ENCODE measurements at regions not wholly inside any gene's neighbourhood (a gene's known extent, or its start where the extent isn't known, plus 50 kb on each side); places are given as distances from the start of the nearest gene placed in this dataset.

DNA sequence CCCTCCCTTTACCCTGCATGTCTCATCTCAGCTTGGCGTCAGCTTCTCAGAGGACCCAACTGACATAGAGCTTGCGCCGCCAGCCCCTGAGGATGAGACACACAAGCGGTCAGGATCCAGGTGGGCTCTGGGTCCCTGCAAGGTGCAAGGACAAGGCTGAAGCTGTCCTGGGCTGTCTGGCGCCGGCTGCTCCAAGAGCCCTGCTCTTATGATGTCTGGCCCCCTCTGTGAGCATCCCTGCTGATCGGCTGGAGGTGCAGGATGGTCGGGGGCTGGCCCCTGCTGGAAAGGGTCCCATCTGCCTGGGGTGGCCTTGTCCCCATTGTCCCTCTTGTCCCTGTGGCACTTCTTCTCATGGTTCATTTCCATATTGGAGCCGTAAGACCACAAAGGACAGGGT lies 479.0 kb downstream of the NPHP4 start:
- TF ChIP-seq, protein P1, sequence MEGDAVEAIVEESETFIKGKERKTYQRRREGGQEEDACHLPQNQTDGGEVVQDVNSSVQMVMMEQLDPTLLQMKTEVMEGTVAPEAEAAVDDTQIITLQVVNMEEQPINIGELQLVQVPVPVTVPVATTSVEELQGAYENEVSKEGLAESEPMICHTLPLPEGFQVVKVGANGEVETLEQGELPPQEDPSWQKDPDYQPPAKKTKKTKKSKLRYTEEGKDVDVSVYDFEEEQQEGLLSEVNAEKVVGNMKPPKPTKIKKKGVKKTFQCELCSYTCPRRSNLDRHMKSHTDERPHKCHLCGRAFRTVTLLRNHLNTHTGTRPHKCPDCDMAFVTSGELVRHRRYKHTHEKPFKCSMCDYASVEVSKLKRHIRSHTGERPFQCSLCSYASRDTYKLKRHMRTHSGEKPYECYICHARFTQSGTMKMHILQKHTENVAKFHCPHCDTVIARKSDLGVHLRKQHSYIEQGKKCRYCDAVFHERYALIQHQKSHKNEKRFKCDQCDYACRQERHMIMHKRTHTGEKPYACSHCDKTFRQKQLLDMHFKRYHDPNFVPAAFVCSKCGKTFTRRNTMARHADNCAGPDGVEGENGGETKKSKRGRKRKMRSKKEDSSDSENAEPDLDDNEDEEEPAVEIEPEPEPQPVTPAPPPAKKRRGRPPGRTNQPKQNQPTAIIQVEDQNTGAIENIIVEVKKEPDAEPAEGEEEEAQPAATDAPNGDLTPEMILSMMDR (IDR thresholded peaks at IDR 0.05) = no peak
- TF ChIP-seq POLR2A (IDR thresholded peaks at IDR 0.05) (no peak), POLR2AphosphoS5 (IDR thresholded peaks at IDR 0.05) (no peak), EP300 (IDR thresholded peaks at IDR 0.05; ENCODE audit: low read depth) (no peak)
